ENCODE measurements at regions not wholly inside any gene's neighbourhood (a gene's known extent, or its start where the extent isn't known, plus 50 kb on each side); places are given as distances from the start of the nearest gene placed in this dataset.

DNA sequence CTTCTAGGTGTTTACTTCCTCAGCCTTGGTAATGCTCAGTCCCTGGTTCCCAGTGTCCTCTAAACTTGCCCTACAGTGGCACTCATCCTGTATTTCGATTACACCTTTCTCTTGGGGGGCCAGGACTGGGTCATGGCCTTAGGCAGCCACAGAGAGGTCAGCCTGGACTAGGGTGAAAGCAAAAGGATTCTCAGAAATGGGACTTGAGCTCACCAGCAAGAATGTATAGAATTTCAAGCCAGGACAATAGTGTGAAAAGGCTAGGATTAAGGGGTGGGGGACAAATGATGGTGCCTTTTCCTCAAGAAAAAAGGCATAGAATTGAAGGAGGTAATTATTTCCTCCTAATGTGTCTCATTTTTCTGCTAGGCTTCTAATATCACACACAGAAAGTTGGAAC is 166.8 kb upstream of the RUNX1 start:
- intact Hi-C loops (cut with micrococcal nuclease), result no loop called here

- intact Hi-C loops (cut with micrococcal nuclease), result no loop called here
Measured at GRCh38 chr21:35212393-35213127, 163.5 kb upstream of the RUNX1 start.

- intact Hi-C loops (cut with micrococcal nuclease), result no loop called here
Measured at GRCh38 chr21:35211782-35212181, 162.7 kb upstream of the RUNX1 start.

- intact Hi-C loops (cut with micrococcal nuclease), result no loop called here
Measured at GRCh38 chr21:35210093-35210492, 161.0 kb upstream of the RUNX1 start.

DNA sequence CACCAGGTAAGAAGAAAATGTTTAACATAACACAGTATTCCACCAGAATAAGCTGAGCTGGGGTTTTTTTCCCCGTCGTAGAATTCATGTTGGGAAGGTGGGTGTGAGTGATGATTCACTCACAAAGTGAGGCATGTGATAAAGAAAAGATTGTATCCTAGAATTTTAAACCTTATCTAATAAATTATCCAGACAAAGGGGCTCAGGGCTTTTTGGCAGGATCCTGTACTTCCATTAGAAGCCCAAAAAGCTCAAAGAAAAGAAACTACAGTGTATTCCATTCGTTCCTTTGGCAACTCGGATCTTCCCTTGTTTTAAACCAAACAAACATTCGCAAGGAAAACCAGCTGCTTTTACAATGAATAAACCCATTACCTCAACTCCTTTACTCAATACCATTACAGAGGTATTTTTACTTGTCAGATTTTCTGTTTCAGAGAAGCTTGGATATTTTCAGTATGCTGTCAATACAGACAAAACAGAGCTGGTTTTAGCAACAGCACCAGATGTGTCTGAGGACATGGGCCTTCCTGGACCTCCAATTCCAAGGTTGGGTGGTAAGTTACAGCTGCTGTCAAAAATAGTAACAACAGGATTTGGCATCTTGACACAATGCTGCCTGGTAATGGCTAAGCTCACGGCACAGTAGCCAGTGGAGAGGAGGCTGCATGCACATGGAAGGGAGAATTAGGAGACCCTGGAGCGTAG is 159.9 kb upstream of the RUNX1 start:
- intact Hi-C loops (cut with micrococcal nuclease), result no loop called here

DNA sequence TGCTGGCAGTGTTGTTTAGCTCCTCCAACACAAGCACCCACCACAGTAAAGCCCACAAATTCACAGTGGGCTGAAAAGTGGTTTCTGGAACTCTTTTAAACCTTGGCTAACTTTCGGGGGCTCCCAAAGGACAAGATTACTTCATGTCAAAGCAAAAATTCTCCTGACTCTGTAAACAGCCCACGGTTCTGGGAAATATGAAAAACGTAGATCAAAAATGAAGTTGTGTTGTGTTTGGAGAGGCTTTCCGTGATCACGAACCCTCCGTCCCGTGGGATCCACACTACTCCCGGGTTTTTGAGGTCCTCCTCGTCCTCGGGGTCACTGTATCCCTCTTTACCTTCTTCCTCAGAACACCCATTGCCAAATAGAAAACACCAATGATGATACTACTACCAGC is 159.0 kb upstream of the RUNX1 start:
- intact Hi-C loops (cut with micrococcal nuclease), result no loop called here

- intact Hi-C loops (cut with micrococcal nuclease), result no loop called here
Measured at GRCh38 chr21:35207322-35207721, 158.2 kb upstream of the RUNX1 start.

GRCh38 chr21:35206141-35207125 is 157.3 kb upstream of the RUNX1 start:
- intact Hi-C loops (cut with micrococcal nuclease), result no loop called here

- intact Hi-C loops (cut with micrococcal nuclease), result loop anchor here (1.0 kb wide), 1 partner anchor 195 kb away; no protein-coding TSS in a partner anchor
Measured at GRCh38 chr21:35204850-35205541, 155.9 kb upstream of the RUNX1 start.

DNA sequence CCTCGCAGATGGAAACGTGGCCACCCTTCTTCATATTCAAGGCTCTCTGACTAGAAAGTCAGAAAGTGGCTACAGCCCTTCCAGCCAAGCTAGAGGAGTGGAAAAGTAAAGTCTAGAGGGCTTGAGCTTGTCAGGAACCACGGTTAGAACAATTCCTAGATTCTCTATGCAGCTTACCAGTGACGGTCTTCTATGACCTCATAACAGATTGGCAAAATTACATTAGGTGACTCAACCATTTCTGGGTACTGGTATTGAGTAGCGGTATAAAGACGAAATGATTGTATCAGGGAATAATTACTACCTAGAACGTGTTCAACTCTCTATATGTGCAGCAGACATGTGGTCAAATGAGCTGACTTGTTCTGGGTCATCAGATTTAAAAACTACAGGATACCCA is 155.0 kb upstream of the RUNX1 start:
- intact Hi-C loops (cut with micrococcal nuclease), result no loop called here

DNA sequence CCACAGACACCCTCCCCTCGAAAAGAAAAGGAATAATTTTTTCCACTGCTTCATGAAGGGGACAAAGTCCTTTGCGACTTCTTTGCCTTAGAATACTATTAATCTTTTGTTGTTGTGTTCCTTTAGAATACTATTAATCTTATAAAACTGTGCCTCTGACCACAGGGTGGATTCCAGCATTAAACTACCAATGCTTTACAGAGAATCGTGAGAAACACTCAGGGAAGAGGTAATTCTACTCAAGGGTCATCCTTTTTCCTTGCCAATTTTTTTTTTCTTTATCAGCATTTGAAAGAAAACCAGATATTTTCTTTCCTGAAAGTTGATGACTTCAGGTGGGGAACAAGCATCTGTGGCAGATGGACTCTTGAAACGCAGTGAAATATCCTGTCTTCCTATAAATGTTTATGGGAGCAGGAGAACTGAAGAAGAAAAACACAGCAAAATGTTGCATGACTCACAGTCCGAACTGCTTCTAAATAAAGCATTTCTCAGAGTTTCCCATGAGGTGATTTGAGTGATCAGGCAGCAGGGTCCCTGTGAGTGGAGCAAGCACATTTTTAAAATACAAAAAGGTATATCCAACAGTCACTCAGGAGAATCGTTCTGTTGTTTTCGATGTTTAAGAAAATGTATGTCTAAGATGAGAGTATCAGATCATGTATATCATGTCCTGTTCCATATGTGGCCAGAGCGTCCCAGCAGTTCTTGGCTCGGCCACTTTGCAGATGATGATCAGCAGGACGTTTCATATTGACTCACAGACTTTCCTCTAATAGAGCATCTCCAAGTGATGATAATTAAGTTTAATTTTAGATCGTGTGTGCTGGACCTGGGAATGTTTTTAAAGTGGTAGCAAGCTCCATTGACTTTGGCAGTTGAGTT is 154.2 kb upstream of the RUNX1 start:
- intact Hi-C loops (cut with micrococcal nuclease), result no loop called here

DNA sequence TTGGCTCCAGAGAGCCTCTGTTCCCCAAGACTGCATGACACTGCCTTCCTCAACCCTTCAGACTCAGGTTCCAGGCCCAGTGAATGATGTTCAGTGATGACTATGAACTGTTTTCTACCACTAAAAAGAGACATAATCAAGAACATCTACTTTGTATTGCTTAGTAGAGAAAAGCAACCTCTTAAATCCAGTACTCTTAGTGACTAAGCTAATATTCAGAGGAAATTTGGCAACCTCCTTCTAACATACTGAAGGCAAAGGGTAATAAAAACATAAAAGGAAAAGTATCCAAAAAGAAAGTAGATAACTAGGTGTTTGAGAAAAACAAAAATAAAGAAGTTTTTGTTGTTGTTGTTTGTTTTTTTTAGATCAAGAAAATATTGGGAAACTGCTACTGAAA is 153.3 kb upstream of the RUNX1 start:
- intact Hi-C loops (cut with micrococcal nuclease), result no loop called here

DNA sequence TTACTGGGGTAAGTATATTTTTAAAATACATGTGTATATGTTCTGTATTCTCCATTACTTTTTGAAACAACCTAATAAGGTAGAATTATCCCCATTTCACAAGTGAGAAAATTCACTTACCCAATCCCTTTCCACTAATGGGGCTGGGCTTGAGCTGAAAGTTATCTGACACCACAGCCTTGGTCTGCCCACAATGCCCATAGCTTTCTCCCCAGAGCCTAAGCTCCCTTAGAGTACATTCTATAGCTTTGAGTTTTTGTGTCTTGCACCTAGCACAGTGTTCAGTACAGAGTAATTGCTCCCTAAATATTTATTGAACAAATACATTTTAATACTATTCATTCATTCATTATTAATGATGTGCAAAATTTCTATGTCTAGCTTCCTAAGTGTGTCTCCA is 152.7 kb upstream of the RUNX1 start:
- intact Hi-C loops (cut with micrococcal nuclease), result no loop called here

DNA sequence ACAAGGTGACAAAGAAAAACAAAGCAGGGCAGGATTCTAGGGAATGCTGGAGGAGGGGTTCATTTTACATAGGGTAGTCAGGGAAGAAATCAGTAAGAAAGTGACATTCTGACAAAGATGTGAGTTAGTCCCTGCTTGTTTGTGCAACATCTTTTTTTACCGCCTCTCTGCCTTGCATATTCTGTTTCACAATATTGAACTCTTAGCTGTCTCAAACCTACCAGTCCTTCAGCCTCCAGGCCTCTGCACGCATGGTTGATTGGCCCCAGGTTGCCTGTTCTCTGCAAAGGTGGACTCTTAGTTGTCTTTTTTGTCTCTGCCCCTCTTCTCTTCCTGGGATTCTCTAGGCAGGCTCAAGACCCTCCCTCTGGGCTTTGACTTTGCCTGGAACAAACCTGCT is 152.2 kb upstream of the RUNX1 start:
- intact Hi-C loops (cut with micrococcal nuclease), result no loop called here

DNA sequence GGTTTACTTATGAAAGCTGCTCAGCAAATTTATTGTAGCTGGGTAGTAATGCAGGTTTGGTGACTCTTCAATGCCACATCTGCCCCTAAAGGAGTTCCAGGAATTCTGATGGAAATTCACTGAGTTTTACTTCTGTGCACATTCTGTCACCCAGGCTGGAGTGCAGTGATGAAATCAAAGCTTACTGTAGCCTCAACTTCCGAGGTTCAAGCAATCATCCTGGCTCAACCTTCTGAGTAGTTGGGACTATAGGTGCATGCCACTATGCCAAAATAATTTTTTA is 150.6 kb upstream of the RUNX1 start:
- intact Hi-C loops (cut with micrococcal nuclease), result no loop called here

- intact Hi-C loops (cut with micrococcal nuclease), result no loop called here
Measured at GRCh38 chr21:35198982-35199732, 150.1 kb upstream of the RUNX1 start.

DNA sequence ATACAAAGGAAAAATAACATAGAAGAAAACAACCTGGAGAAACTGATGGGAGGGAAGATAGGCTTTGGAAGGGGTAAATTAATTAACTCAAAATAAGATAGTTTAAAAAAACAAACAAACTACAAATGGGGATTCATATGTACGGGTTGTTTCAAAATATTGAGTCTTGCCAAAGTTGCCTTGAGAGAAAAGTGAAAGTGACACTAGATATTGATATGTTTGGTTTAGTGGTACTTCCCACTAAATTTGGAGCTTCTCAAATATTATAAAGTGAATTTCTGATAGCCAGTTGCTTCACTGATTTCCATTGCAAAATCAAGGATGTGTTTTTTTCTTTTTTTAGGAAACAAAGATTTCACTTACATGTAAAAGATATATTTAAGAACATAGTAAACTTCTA is 149.5 kb upstream of the RUNX1 start:
- intact Hi-C loops (cut with micrococcal nuclease), result no loop called here

GRCh38 chr21:35197992-35198431 is 148.9 kb upstream of the RUNX1 start:
- intact Hi-C loops (cut with micrococcal nuclease), result no loop called here

- intact Hi-C loops (cut with micrococcal nuclease), result no loop called here
Measured at GRCh38 chr21:35197191-35197590, 148.1 kb upstream of the RUNX1 start.

DNA sequence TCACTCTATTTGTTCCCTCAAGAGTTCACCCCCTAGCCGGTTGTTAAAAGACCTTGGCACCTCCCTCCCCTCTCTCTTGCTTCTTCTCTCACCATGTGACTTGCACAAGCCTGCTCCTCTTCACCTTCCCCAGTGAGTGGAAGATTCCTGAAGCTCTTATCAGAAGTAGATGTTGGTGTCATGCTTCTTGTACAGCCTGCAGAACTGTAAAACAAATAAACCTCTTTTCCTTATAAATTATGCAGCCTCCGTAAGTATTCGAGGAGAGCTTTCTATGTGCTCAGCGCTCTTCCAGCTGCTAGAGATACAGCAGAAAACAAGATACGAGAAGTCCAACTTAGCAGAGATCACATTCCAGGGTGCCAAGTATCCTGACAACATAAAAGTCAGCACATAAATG is 147.0 kb upstream of the RUNX1 start:
- intact Hi-C loops (cut with micrococcal nuclease), result no loop called here
